HG03442 (cell line): ENCODE measurements at regions not wholly inside any gene's neighbourhood (a gene's known extent, or its start where the extent isn't known, plus 50 kb on each side); places are given as distances from the start of the nearest gene placed in this dataset.
A peak's percentile ranks its signal among the peaks of the same experiment; 100 is the strongest.

Source experiments
- ATAC-seq: cut with Tn5 transposase; IDR thresholded peaks from one replicate; pipeline ENCODE4 v1.9.1; 2021; ENCODE audit warnings: mild to moderate bottlenecking, moderate library complexity; ENCODE audit not compliant: unreplicated experiment

DNA sequence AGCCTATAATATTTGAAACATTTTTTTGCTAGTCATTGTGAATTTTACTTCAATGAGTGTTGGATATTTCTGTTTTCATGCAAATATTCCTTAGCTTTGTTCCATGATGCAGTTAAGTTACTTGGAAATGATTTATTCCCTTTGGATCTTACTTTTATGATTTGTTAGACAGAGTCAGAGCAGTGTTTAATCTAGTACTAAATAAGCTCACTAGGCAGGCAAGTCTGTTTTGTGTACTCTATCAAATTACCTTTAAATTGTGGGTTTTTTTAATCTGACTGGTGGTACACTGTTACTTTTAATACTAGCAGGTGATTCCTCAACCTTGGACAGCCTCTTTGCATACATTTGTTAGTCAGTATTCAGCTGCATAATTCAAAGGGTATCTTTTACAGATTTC lies 173.3 kb upstream of the MBNL1 start:
- no peak for ATAC-seq

GRCh38 chr3:152096280-152096906 lies 172.3 kb upstream of the MBNL1 start:
- ATAC-seq = no peak

GRCh38 chr3:152097120-152097519 lies 171.6 kb upstream of the MBNL1 start:
- ATAC-seq = no peak

GRCh38 chr3:152097770-152098169 lies 171.0 kb upstream of the MBNL1 start:
- no peak for ATAC-seq

- peak; percentile 98 for ATAC-seq
These were observed 168.1 kb upstream of the MBNL1 start for GRCh38 chr3:152100491-152101132.

DNA sequence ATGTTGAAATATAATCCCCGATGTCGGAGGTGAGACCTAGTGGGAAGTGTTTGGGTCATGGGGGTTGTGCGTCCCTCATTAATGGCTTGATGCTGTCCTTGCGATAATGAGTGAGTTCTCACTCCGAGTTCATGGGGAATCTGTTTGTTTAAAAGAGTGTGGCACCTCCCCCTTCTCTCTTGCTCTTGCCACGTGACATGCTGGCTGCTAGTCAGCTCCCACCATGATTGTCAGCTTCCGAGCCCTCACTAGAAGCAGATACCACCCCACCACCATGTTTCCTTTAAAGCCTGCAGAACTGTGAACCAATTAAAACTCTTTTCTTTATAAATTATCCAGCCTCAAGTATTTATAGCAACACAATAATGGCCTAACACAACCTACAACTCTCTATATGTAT lies 166.3 kb upstream of the MBNL1 start:
- ATAC-seq = no peak

- no peak for ATAC-seq
These were observed 165.5 kb upstream of the MBNL1 start for GRCh38 chr3:152103257-152103656.

GRCh38 chr3:152104847-152105415 lies 163.8 kb upstream of the MBNL1 start:
- ATAC-seq = no peak

- ATAC-seq = no peak
These were observed 163.3 kb upstream of the MBNL1 start for GRCh38 chr3:152105446-152105845.

- no peak for ATAC-seq
These were observed 159.7 kb upstream of the MBNL1 start for GRCh38 chr3:152109038-152109437.

GRCh38 chr3:152113413-152113812 lies 155.3 kb upstream of the MBNL1 start:
- ATAC-seq = no peak

DNA sequence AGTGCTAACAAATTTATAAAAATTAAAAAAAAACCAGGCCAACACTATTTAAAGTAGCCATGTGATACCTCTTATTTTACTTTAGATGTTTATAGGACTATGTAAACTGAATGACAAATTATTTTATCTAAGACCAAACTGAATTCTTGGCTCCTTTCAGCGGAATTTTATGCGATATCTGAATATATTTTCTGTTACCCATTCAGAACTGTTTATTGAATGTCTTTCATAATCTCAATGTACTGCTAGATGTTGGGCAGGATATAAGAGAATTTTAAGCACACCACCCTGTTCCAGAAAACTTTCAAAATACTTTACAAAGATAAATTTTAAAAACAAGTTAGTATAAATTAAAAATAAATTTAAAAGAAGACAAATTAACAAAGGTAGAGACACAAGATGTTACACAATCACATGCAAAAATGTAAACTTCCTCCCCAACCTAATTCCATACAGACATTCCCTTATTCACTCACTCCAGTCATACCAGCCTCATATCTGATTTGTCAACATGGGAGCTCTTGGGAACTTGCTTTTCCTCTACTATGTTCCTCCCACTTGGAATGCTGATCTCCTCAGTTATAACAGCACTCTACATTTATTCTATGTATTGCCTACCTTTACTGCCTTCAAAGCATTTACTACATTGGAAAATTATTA lies 154.6 kb upstream of the MBNL1 start:
- ATAC-seq = no peak

GRCh38 chr3:152120601-152121269 lies 148.0 kb upstream of the MBNL1 start:
- no peak for ATAC-seq

GRCh38 chr3:152121270-152121636 lies 147.5 kb upstream of the MBNL1 start:
- ATAC-seq = no peak

DNA sequence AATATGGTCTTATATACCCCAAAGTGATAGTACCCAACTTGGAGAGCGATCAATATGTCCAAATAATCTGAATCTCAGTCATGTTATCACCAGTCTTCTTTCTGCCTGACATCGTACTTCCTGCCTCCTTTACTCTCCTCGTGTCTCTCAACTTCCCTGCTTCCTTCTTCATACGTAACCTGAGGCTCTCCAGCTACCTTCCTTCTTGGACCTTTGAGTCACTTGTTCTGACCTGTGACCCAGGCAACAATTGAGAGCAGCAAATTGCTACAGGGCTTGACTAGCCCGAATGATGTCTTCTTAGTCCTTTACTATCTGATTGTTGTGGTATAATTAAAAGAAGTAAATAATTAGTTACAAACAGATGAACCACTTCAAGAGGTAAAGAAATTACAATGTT lies 145.9 kb upstream of the MBNL1 start:
- ATAC-seq = no peak

DNA sequence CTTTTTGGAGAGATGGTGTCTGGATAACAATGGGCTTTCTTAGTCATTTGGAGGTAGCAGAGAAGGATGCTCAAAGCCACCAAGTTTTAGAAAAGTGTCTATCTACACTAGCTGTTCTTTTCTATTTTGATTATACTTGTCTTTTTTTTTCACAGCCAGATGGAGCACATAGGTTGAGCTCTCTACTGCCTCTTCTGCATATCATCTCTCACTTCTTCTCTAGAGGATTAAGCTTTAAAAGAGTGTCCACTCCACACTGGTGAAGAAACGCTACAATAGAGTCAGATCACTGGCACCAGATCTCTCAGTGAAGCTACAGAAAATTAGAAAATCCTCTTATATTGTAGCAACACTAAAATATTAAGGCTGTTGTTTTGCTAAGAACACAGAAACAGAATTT lies 145.3 kb upstream of the MBNL1 start:
- no peak for ATAC-seq

DNA sequence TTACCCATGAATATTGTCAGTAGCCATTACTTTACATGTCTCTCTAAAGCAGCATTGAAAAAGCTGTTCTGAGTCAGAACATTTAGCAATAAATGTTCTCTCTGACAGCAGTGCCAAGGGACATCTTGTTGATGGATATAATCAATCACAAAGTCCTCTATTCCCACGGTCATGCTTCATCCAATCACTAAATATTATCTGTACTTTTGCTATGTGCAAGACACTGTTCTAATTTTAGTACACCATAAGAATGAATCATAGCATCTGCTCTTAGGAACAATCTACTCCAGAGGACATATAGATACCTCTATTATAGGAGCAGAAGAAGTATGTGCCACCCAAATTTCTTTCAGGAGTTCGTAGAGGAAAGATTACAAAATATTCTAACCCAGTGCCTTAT lies 142.5 kb upstream of the MBNL1 start:
- no peak for ATAC-seq

DNA sequence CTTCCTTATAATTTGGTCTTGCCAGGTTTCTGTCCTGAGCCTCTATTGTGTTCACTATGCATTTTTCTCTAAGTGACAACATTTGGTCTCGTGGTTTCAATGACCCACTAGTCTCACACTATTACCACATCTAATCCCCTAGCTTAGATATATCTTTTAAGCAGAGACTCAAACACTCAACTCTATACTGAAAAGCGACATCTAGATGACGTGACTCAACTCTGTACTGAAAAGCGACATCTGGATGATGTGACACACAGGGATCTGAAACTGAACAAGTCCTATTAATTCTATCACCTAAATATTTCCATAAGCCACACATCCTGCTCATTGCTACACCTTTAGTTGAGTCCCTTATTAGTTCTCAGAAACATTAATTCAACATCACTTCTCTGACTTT lies 141.7 kb upstream of the MBNL1 start:
- peak; percentile 100 for ATAC-seq

DNA sequence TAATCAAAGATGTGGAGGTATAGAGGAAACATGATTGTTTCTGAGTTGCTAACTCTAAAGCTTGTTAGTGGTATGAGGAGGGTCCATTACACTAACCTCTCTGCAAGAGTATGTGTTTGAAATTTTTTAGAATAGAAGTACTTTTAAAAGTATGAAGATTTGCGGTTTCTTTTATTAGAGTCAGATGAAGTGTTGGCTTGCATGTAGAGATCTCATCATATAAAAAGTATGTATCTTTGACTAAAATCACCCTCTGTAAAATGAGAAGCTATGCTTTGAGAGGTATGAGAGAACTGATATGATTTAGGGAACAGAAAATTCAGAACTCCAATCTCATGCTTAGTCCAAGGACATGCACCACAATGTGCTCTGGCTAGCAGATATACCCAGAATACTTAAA lies 140.4 kb upstream of the MBNL1 start:
- no peak for ATAC-seq

DNA sequence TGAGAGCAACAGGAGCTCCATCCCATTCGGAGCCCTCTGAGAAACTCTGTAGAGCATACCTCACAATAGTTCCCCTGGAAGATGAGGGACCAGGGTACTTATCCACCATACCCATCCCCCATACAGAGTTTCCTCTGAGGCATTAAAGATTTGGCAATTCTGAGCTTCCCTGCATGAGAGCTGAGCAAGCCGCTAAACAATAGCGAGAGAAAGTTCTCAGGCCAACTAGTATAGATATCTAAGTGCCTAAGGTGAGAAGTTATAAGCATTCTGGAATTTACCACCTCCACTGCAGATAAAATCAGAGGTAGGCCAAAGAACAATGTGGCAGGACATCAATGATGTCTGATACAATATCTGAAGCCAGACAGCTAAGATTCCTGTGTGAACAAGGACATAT lies 129.1 kb upstream of the MBNL1 start:
- ATAC-seq = no peak

DNA sequence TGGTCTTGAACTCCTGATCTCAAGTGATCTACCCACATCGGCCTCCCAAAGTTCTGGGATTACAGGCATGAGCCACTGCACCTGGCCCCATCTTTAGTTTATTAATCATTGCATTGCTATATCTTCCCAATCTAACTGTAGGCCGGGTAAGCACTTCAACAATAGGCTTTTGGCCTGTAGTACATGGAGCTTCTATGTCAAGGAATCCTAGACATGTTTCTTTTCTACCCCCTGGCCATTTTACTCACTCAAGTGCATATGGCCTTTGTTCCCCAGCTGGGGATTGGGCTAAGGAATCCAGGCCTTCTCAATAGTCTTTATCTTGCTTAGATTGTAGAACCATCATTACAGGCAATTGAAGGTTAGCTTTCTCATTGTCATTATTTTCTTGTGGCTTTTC lies 122.3 kb upstream of the MBNL1 start:
- no peak for ATAC-seq

- ATAC-seq = no peak
These were observed 121.0 kb upstream of the MBNL1 start for GRCh38 chr3:152147748-152148147.
